ENCODE measurements at regions not wholly inside any gene's neighbourhood (a gene's known extent, or its start where the extent isn't known, plus 50 kb on each side); places are given as distances from the start of the nearest gene placed in this dataset.

- TF ChIP-seq, protein P1, sequence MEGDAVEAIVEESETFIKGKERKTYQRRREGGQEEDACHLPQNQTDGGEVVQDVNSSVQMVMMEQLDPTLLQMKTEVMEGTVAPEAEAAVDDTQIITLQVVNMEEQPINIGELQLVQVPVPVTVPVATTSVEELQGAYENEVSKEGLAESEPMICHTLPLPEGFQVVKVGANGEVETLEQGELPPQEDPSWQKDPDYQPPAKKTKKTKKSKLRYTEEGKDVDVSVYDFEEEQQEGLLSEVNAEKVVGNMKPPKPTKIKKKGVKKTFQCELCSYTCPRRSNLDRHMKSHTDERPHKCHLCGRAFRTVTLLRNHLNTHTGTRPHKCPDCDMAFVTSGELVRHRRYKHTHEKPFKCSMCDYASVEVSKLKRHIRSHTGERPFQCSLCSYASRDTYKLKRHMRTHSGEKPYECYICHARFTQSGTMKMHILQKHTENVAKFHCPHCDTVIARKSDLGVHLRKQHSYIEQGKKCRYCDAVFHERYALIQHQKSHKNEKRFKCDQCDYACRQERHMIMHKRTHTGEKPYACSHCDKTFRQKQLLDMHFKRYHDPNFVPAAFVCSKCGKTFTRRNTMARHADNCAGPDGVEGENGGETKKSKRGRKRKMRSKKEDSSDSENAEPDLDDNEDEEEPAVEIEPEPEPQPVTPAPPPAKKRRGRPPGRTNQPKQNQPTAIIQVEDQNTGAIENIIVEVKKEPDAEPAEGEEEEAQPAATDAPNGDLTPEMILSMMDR (IDR thresholded peaks at IDR 0.05): no peak
- no peak for TF ChIP-seq POLR2AphosphoS5 (IDR thresholded peaks at IDR 0.05)
These were observed 302.0 kb downstream of the EDEM1 start for GRCh38 chr3:5489536-5489935.

All from stomach (tissue), 4 donors.